ENCODE measurements at regions not wholly inside any gene's neighbourhood (a gene's known extent, or its start where the extent isn't known, plus 50 kb on each side); places are given as distances from the start of the nearest gene placed in this dataset.

DNA sequence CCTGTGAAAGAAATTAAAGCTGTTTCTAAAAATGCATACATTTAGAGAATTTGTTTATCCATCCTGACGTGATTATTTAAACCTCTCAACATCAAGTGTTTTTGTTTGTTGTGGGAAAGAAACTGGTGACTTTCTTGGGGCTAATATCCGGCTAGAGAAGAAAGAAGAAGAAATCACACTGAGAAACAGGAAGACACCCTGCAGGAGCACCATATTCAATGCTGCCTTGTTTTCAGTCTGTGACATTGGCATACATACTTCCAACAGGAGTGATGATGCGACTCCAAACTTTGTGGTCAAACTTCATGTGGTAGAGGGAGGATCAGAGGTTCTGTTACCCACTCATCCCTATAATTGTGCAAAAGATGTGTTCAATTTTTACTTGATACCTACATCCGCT is 997.6 kb upstream of the CITED2 start:
- Histone ChIP-seq H3K4me1 (replicated peaks in 1 of 2; ENCODE audit: control insufficient read depth in 2 of 2, insufficient read depth in 2 of 2, low read length in 2 of 2) (no peaks in the 10 kb centered on the region), H3K9ac (ENCODE audit: insufficient read depth in 1 of 2, low read depth in 2 of 2, low read length in 2 of 2) (no peak overlapping the region), H3K9me3 (replicated peaks; ENCODE audit: control insufficient read depth, insufficient read depth, low read depth, low read length) (no peaks in the 10 kb centered on the region), H4K20me1 (replicated peaks; ENCODE audit: control insufficient read depth, insufficient read depth, low read length) (no peaks in the 10 kb centered on the region), H3K4me3 (no peak overlapping the region), H3K4me2 (ENCODE audit: insufficient read depth, low read length) (no peak overlapping the region), H3K27ac (ENCODE audit: extremely low read depth, low read depth, low read length) (no peak overlapping the region), H3K27me3 (ENCODE audit: control insufficient read depth in 2 of 2, insufficient read depth in 2 of 2, low read length in 2 of 2) (no peaks in the 10 kb centered on the region), H3K79me2 (ENCODE audit: control insufficient read depth, insufficient read depth, low read length) (no peaks in the 10 kb centered on the region), H2AFZ (ENCODE audit: low read depth, low read length) (no peak overlapping the region), H3K36me3 (ENCODE audit: control insufficient read depth, insufficient read depth, low read length) (no peaks in the 10 kb centered on the region), H3K9me1 (ENCODE audit: control insufficient read depth, insufficient read depth, low read length) (no peaks in the 10 kb centered on the region)
- ATAC-seq: no peak
- BruUV-seq (replicated peaks): no TSS peak
- ChIA-PET CTCF (ENCODE audit: low intra/inter-chr PET ratio) (no interaction called here), POLR2A (no interaction called here)
- in situ Hi-C loops (cut with MboI) (no loop called here), intact Hi-C loops (cut with micrococcal nuclease) (no loop called here)
- no peak for TF ChIP-seq ZSCAN29 (IDR thresholded peaks at IDR 0.05)
- TF ChIP-seq ZBTB17 (CRISPR knock-in tag; IDR thresholded peaks at IDR 0.05): no peak
- TF ChIP-seq POU5F1 (IDR thresholded peaks at IDR 0.05; ENCODE audit: borderline replicate concordance, low read depth, low read length, partially characterized antibody): no peak
- TF ChIP-seq ZNF165 (CRISPR knock-in tag; IDR thresholded peaks at IDR 0.05; ENCODE audit: borderline replicate concordance): no peak
- TF ChIP-seq U2AF1 (optimal IDR thresholded peaks at IDR 0.05; ENCODE audit: low read depth, low read length): no peak
- TF ChIP-seq NKRF (IDR thresholded peaks at IDR 0.05; ENCODE audit: borderline replicate concordance): no peak
- peak; percentile 44 for FAIRE-seq
- no peak for DNase-seq (ENCODE audit: extremely low read depth in 1 of 4, low spot score in 3 of 4)
- 65% methylated on average over 4 of the region's 4 CpGs for WGBS (ENCODE audit: insufficient coverage, low coverage, missing lambda C conversion rate)

Data from K562 (cell line).